Neural crest cell (in vitro differentiated cells): ENCODE measurements at regions not wholly inside any gene's neighbourhood (a gene's known extent, or its start where the extent isn't known, plus 50 kb on each side); places are given as distances from the start of the nearest gene placed in this dataset.

ENCODE experiments used
- DNase-seq: peaks from one replicate; pipeline ENCODE4 v3.0.0; 2021; ENCODE audit warnings: low read depth, mixed read lengths, low spot score
- H3K27ac Mint-ChIP-seq: one replicate; pipeline ENCODE4 v1.8.0; 2021; ENCODE audit warnings: mild to moderate bottlenecking, mixed read lengths; ENCODE audit not compliant: unreplicated experiment
- H3K27me3 Mint-ChIP-seq: 2 replicates; pipeline ENCODE4 v1.8.0; 2021; ENCODE audit warnings: low read depth, mild to moderate bottlenecking, mixed read lengths
- H3K36me3 Mint-ChIP-seq: 2 replicates; pipeline ENCODE4 v1.8.0; 2021; ENCODE audit warnings: low read depth, mild to moderate bottlenecking, mixed read lengths
- H3K4me1 Mint-ChIP-seq: 2 replicates; pipeline ENCODE4 v1.8.0; 2021; ENCODE audit warnings: mixed read lengths
- H3K4me3 Mint-ChIP-seq: one replicate; pipeline ENCODE4 v1.8.0; 2021; ENCODE audit warnings: mild to moderate bottlenecking, mixed read lengths
- H3K9me3 Mint-ChIP-seq: 2 replicates; pipeline ENCODE4 v1.8.0; 2021; ENCODE audit warnings: mixed read lengths
- CTCF ChIP-seq: fragments of 200-600 bp; sonication (generic); conservative IDR thresholded peaks from 2 replicates; pipeline ENCODE4 v1.5.0; 2021; ENCODE audit warnings: antibody characterized with exemption, mild to moderate bottlenecking

GRCh38 chr2:175829741-175830140 is 172.3 kb downstream of the LNPK start:
- H3K9me3 Mint-ChIP-seq, result no peaks in the 10 kb centered on the region
- H3K4me1 Mint-ChIP-seq, result peaks cover 7% of the 10 kb centered on the region
- no peak overlapping the region for H3K27ac Mint-ChIP-seq
- H3K36me3 Mint-ChIP-seq, result no peaks in the 10 kb centered on the region
- DNase-seq, result no peak
- no peak for TF ChIP-seq CTCF
- no peaks in the 10 kb centered on the region for H3K27me3 Mint-ChIP-seq
- no peak overlapping the region for H3K4me3 Mint-ChIP-seq

GRCh38 chr2:175827856-175828255 is 174.2 kb downstream of the LNPK start:
- Mint-ChIP-seq H3K27ac (no peak overlapping the region), H3K36me3 (no peaks in the 10 kb centered on the region), H3K4me3 (no peak overlapping the region), H3K9me3 (no peaks in the 10 kb centered on the region), H3K27me3 (no peaks in the 10 kb centered on the region), H3K4me1 (peaks cover 15% of the 10 kb centered on the region)
- no peak for DNase-seq
- no peak for TF ChIP-seq CTCF

- Mint-ChIP-seq H3K27me3 (no peaks in the 10 kb centered on the region), H3K36me3 (peaks cover 3% of the 10 kb centered on the region), H3K27ac (no peak overlapping the region), H3K4me3 (no peak overlapping the region), H3K4me1 (peaks cover 28% of the 10 kb centered on the region), H3K9me3 (no peaks in the 10 kb centered on the region)
- no peak for DNase-seq
- no peak for TF ChIP-seq CTCF
These were observed 177.8 kb downstream of the LNPK start for GRCh38 chr2:175824243-175824642.

- Mint-ChIP-seq H3K4me3 (no peak overlapping the region), H3K4me1 (peaks cover 28% of the 10 kb centered on the region), H3K27me3 (no peaks in the 10 kb centered on the region), H3K36me3 (peaks cover 5% of the 10 kb centered on the region), H3K9me3 (no peaks in the 10 kb centered on the region), H3K27ac (no peak overlapping the region)
- DNase-seq, result no peak
- TF ChIP-seq CTCF, result no peak
These were observed 178.4 kb downstream of the LNPK start for GRCh38 chr2:175823707-175824073.

GRCh38 chr2:175823002-175823706 is 178.9 kb downstream of the LNPK start:
- H3K4me1 Mint-ChIP-seq, result peaks cover 28% of the 10 kb centered on the region
- no peaks in the 10 kb centered on the region for H3K9me3 Mint-ChIP-seq
- H3K4me3 Mint-ChIP-seq, result peak overlapping the region; percentile 35
- H3K36me3 Mint-ChIP-seq, result peaks cover 5% of the 10 kb centered on the region
- TF ChIP-seq CTCF, result no peak
- no peaks in the 10 kb centered on the region for H3K27me3 Mint-ChIP-seq
- no peak for DNase-seq
- H3K27ac Mint-ChIP-seq, result peak overlapping the region; percentile 95
